SKM-1 (cell line): ENCODE measurements at regions not wholly inside any gene's neighbourhood (a gene's known extent, or its start where the extent isn't known, plus 50 kb on each side); places are given as distances from the start of the nearest gene placed in this dataset.

Source experiments
- DNase-seq: peaks from one replicate; lab custom pipeline; 2025; ENCODE audit not compliant: unreplicated experiment; lab: John Stamatoyannopoulos, UW

GRCh38 chr3:46091741-46092701, 64.7 kb upstream of the XCR1 start:
- no peak for DNase-seq

- peak; percentile 37 for DNase-seq
These were observed 63.8 kb upstream of the XCR1 start for GRCh38 chr3:46091046-46091445.

GRCh38 chr3:46090161-46090591, 62.9 kb upstream of the XCR1 start:
- DNase-seq: no peak

- peak; percentile 68 for DNase-seq
These were observed 62.1 kb upstream of the XCR1 start for GRCh38 chr3:46089237-46090011.

- no peak for DNase-seq
These were observed 60.6 kb upstream of the XCR1 start for GRCh38 chr3:46087871-46088270.

GRCh38 chr3:46086986-46087385, 59.7 kb upstream of the XCR1 start:
- DNase-seq: no peak

GRCh38 chr3:46086083-46086437, 58.8 kb upstream of the XCR1 start:
- DNase-seq: no peak

GRCh38 chr3:46085421-46086082, 58.3 kb upstream of the XCR1 start:
- no peak for DNase-seq

- no peak for DNase-seq
These were observed 56.7 kb upstream of the XCR1 start for GRCh38 chr3:46083956-46084355.

- no peak for DNase-seq
These were observed 55.6 kb upstream of the XCR1 start for GRCh38 chr3:46082849-46083248.

GRCh38 chr3:46082021-46082420, 54.7 kb upstream of the XCR1 start:
- no peak for DNase-seq

GRCh38 chr3:46080969-46081345, 53.7 kb upstream of the XCR1 start:
- DNase-seq: no peak

- DNase-seq: no peak
These were observed 53.1 kb upstream of the XCR1 start for GRCh38 chr3:46080124-46080968.

GRCh38 chr3:46078712-46079400, 51.6 kb upstream of the XCR1 start:
- peak; percentile 80 for DNase-seq
